ENCODE measurements at regions not wholly inside any gene's neighbourhood (a gene's known extent, or its start where the extent isn't known, plus 50 kb on each side); places are given as distances from the start of the nearest gene placed in this dataset.
A peak's percentile ranks its signal among the peaks of the same experiment; 100 is the strongest.

- Histone ChIP-seq H3K79me2 (ENCODE audit: control insufficient read depth, low read length) (no peaks in the 10 kb centered on the region), H3K36me3 (ENCODE audit: control insufficient read depth, low read length) (no peaks in the 10 kb centered on the region), H3K9me2 (replicated peaks; ENCODE audit: control insufficient read depth, low read length) (no peaks in the 10 kb centered on the region), H3K4me2 (ENCODE audit: low read length) (no peak overlapping the region), H4K20me1 (ENCODE audit: control insufficient read depth, insufficient read depth, low read depth, low read length) (no peaks in the 10 kb centered on the region), H3K4me3 (ENCODE audit: low read length) (no peak overlapping the region), H3K27me3 (ENCODE audit: control insufficient read depth, low read length) (no peaks in the 10 kb centered on the region), H3K9me3 (ENCODE audit: control insufficient read depth, insufficient read depth, low read length) (no peaks in the 10 kb centered on the region), H3F3A (ENCODE audit: control insufficient read depth, insufficient read depth) (peaks cover 3% of the 10 kb centered on the region; the same call in 1 of the 2 replicates), H3K4me1 (ENCODE audit: control insufficient read depth, low read length) (peaks cover 57% of the 10 kb centered on the region), H3K27ac (ENCODE audit: low read depth, low read length) (no peak overlapping the region)
- TF ChIP-seq EZH2phosphoT487 (IDR thresholded peaks at IDR 0.05; ENCODE audit: borderline replicate concordance, low read length) (no peak), CTCF (IDR thresholded peaks at IDR 0.05; ENCODE audit: low read depth, low read length, poor library complexity, severe bottlenecking) (no peak)
Measured at GRCh38 chr15:70283511-70283910, 185.8 kb upstream of the TLE3 start.

- no peak overlapping the region for H3K4me3 ChIP-seq (ENCODE audit: low read length)
- H3K4me2 ChIP-seq (ENCODE audit: low read length): peak overlapping the region; percentile 36
- H3K36me3 ChIP-seq (ENCODE audit: control insufficient read depth, low read length): no peaks in the 10 kb centered on the region
- H3K9me3 ChIP-seq (ENCODE audit: control insufficient read depth, insufficient read depth, low read length): no peaks in the 10 kb centered on the region
- H3K9me2 ChIP-seq (replicated peaks; ENCODE audit: control insufficient read depth, low read length): no peaks in the 10 kb centered on the region
- H4K20me1 ChIP-seq (ENCODE audit: control insufficient read depth, insufficient read depth, low read depth, low read length): no peaks in the 10 kb centered on the region
- no peaks in the 10 kb centered on the region for H3K27me3 ChIP-seq (ENCODE audit: control insufficient read depth, low read length)
- H3K4me1 ChIP-seq (ENCODE audit: control insufficient read depth, low read length): peaks cover 46% of the 10 kb centered on the region
- TF ChIP-seq CTCF (IDR thresholded peaks at IDR 0.05; ENCODE audit: low read depth, low read length, poor library complexity, severe bottlenecking) (no peak), EZH2phosphoT487 (IDR thresholded peaks at IDR 0.05; ENCODE audit: borderline replicate concordance, low read length) (no peak)
- no peak overlapping the region for H3K27ac ChIP-seq (ENCODE audit: low read depth, low read length)
- H3F3A ChIP-seq (ENCODE audit: control insufficient read depth, insufficient read depth): no peaks in the 10 kb centered on the region
- no peaks in the 10 kb centered on the region for H3K79me2 ChIP-seq (ENCODE audit: control insufficient read depth, low read length)
Measured at GRCh38 chr15:70281811-70282307, 184.1 kb upstream of the TLE3 start.

DNA sequence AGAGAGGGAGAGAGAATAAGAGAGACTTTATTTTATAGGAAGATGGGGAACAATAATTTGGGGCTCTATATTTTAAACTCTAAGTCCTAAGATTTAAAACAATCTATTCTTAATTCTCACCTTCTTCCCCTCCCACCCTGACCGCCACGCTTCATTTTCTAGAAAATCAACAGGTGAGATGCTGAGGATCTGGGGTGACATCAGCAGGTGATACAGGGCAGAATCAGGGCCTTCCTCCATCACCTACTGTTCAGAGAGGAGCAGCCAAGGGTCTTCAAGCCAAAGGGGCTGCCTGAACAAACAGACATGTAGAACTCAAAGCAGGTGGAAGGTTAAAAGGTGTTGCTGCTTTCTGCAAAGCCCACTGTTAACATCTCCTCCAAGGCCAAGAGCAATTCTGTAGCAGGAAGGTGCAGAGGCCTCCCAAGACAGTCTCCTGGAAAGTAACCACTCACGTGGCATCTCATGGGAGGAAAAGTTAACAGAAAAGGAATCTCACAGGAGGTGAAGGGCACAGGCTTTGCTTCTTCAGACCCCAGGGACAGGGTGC, 183.6 kb upstream of the TLE3 start:
- no peak for TF ChIP-seq EZH2phosphoT487 (IDR thresholded peaks at IDR 0.05; ENCODE audit: borderline replicate concordance, low read length)
- TF ChIP-seq CTCF (IDR thresholded peaks at IDR 0.05; ENCODE audit: low read depth, low read length, poor library complexity, severe bottlenecking): no peak
- Histone ChIP-seq H3K4me2 (ENCODE audit: low read length) (0 out of 2 replicates have a peak overlapping the region, but pooled peaks have one; percentile 36), H3K36me3 (ENCODE audit: control insufficient read depth, low read length) (no peaks in the 10 kb centered on the region), H3K27ac (ENCODE audit: low read depth, low read length) (no peak overlapping the region), H3K79me2 (ENCODE audit: control insufficient read depth, low read length) (no peaks in the 10 kb centered on the region), H3K9me3 (ENCODE audit: control insufficient read depth, insufficient read depth, low read length) (no peaks in the 10 kb centered on the region), H3K27me3 (ENCODE audit: control insufficient read depth, low read length) (no peaks in the 10 kb centered on the region), H3K4me3 (ENCODE audit: low read length) (no peak overlapping the region), H4K20me1 (ENCODE audit: control insufficient read depth, insufficient read depth, low read depth, low read length) (no peaks in the 10 kb centered on the region), H3K4me1 (ENCODE audit: control insufficient read depth, low read length) (peaks cover 47% of the 10 kb centered on the region), H3K9me2 (replicated peaks; ENCODE audit: control insufficient read depth, low read length) (no peaks in the 10 kb centered on the region), H3F3A (ENCODE audit: control insufficient read depth, insufficient read depth) (no peaks in the 10 kb centered on the region)
